CD14-positive monocyte (primary cell): ENCODE measurements at regions not wholly inside any gene's neighbourhood (a gene's known extent, or its start where the extent isn't known, plus 50 kb on each side); places are given as distances from the start of the nearest gene placed in this dataset.

Experiments
- DNase-seq, 3 donors: peaks; one replicate each; pipeline ENCODE4 v3.0.0-alpha.2; 2011 to 2022
- H2AFZ ChIP-seq: 2 replicates; pipeline ENCODE4 v1.6.0; 2012; ENCODE audit warnings: mild to moderate bottlenecking, low read depth, low read length, inconsistent platforms; ENCODE audit not compliant: insufficient read depth, poor library complexity, severe bottlenecking
- H3K27ac ChIP-seq, 2 donors: 1 replicate in 1 of 2; 2 replicates in 1 of 2; pipeline ENCODE4 v1.5.1; 2012 to 2013; ENCODE audit warnings: low read length in 2 of 2, control low read depth in 1 of 2, inconsistent platforms in 1 of 2, low read depth in 1 of 2, mild to moderate bottlenecking in 1 of 2
- H3K27me3 ChIP-seq, 2 donors: one replicate each; pipeline versions ENCODE4 v1.6.0 to v1.6.1; 2011 to 2013; ENCODE audit warnings: low read length in 2 of 2; ENCODE audit not compliant: control insufficient read depth in 2 of 2, insufficient read depth in 2 of 2
- H3K36me3 ChIP-seq, 2 donors: replicated peaks in 1 of 2; 1 replicate in 1 of 2; 2 replicates in 1 of 2; pipeline versions ENCODE4 v1.5.1 to v1.6.1; 2012 to 2013; ENCODE audit warnings: low read length in 2 of 2, control low read depth in 1 of 2, inconsistent platforms in 1 of 2, mild to moderate bottlenecking in 1 of 2; ENCODE audit not compliant: insufficient read depth in 2 of 2, control insufficient read depth in 1 of 2
- H3K4me1 ChIP-seq, 2 donors: 1 replicate in 1 of 2; 2 replicates in 1 of 2; pipeline versions ENCODE4 v1.5.1 to v1.6.1; 2012 to 2013; ENCODE audit warnings: low read length in 2 of 2, control low read depth in 1 of 2, inconsistent platforms in 1 of 2, mild to moderate bottlenecking in 1 of 2, moderate library complexity in 1 of 2; ENCODE audit not compliant: insufficient read depth in 2 of 2, control insufficient read depth in 1 of 2
- H3K4me2 ChIP-seq: replicated peaks from 2 replicates; pipeline ENCODE3; 2012; ENCODE audit warnings: low read length, moderate library complexity, mild to moderate bottlenecking; ENCODE audit not compliant: poor library complexity, severe bottlenecking; ENCODE audit errors: extremely low read depth
- H3K4me3 ChIP-seq, 3 experiments: fragments of 200-600 bp in 1 of 3; sonication (generic) in 1 of 3; replicated peaks in 1 of 3; 1 replicate in 2 of 3; 2 replicates in 1 of 3; pipeline ENCODE4 v1.5.1; 2011 to 2013; ENCODE audit warnings: low read length in 3 of 3, mild to moderate bottlenecking in 3 of 3, control low read depth in 2 of 3, low read depth in 2 of 3, inconsistent platforms in 1 of 3, moderate library complexity in 1 of 3
- H3K79me2 ChIP-seq: 2 replicates; pipeline ENCODE4 v1.6.0; 2012; ENCODE audit warnings: mild to moderate bottlenecking, control low read depth, inconsistent platforms, low read length, moderate library complexity; ENCODE audit not compliant: insufficient read depth
- H3K9ac ChIP-seq: 2 replicates; pipeline ENCODE4 v1.6.0; 2017; ENCODE audit warnings: low read length, mild to moderate bottlenecking; ENCODE audit not compliant: insufficient read depth, poor library complexity, severe bottlenecking
- H3K9me3 ChIP-seq, 2 donors: replicated peaks in 1 of 2; 1 replicate in 1 of 2; 2 replicates in 1 of 2; pipeline versions ENCODE4 v1.5.1 to v1.6.1; 2012 to 2013; ENCODE audit warnings: low read length in 2 of 2, control low read depth in 1 of 2; ENCODE audit not compliant: control insufficient read depth in 1 of 2, insufficient read depth in 1 of 2
- H4K20me1 ChIP-seq: 2 replicates; pipeline ENCODE4 v1.6.0; 2012; ENCODE audit warnings: mild to moderate bottlenecking, low read length, control low read depth, moderate library complexity; ENCODE audit not compliant: insufficient read depth
- H3K27ac Mint-ChIP-seq, 7 donors: one replicate each; pipeline ENCODE4 v1.8.0; 2020; ENCODE audit warnings: mild to moderate bottlenecking in 7 of 7, mixed read lengths in 7 of 7, moderate library complexity in 6 of 7, inconsistent platforms in 2 of 7
- H3K27me3 Mint-ChIP-seq, 3 donors: one replicate each; pipeline ENCODE4 v1.8.0; 2021 to 2022; ENCODE audit warnings: low read depth in 3 of 3, mild to moderate bottlenecking in 3 of 3, mixed read lengths in 3 of 3, moderate library complexity in 3 of 3, inconsistent platforms in 1 of 3
- H3K36me3 Mint-ChIP-seq, 2 donors: one replicate each; pipeline ENCODE4 v1.8.0; 2020; ENCODE audit warnings: mixed read lengths in 2 of 2, inconsistent platforms in 1 of 2, mild to moderate bottlenecking in 1 of 2
- H3K4me1 Mint-ChIP-seq: one replicate; pipeline ENCODE4 v1.8.0; 2020; ENCODE audit warnings: mild to moderate bottlenecking, mixed read lengths
- H3K4me3 Mint-ChIP-seq, 2 donors: one replicate each; pipeline ENCODE4 v1.8.0; 2020; ENCODE audit warnings: mild to moderate bottlenecking in 2 of 2, mixed read lengths in 2 of 2, moderate library complexity in 1 of 2
- H3K9me3 Mint-ChIP-seq, 7 donors: one replicate each; pipeline ENCODE4 v1.8.0; 2020 to 2022; ENCODE audit warnings: mixed read lengths in 7 of 7, mild to moderate bottlenecking in 6 of 7, moderate library complexity in 6 of 7, inconsistent platforms in 2 of 7
- CTCF ChIP-seq: fragments of 200-600 bp; IDR thresholded peaks from one replicate; pipeline ENCODE4 v1.8.0; 2022; ENCODE audit warnings: antibody characterized with exemption, mild to moderate bottlenecking
- WGBS: methylation state at CpG from one replicate; pipeline ENCODE4 v1.1.5; 2013; ENCODE audit warnings: missing lambda C conversion rate; ENCODE audit not compliant: insufficient coverage; 5-methylcytosine and 5-hydroxymethylcytosine counted together
- intact Hi-C, 2 donors: fragments of 100-400 bp; cut with micrococcal nuclease; formaldehyde crosslinking; loops; one replicate each; pipeline versions ENCODE4 v1.15.0 to v1.15.1; 2023

GRCh38 chr15:70308735-70309434 is 211.2 kb upstream of the TLE3 start:
- no peak overlapping the region for H3K4me2 ChIP-seq
- H2AFZ ChIP-seq: no peak overlapping the region
- H3K4me3 ChIP-seq: no peak overlapping the region
- intact Hi-C loops: loop anchor here (5.0 kb wide), 1 partner anchor 37 kb away; no protein-coding TSS in a partner anchor
- H3K4me3 Mint-ChIP-seq: no peak overlapping the region
- H3K36me3 ChIP-seq: no peaks in the 10 kb centered on the region
- H3K9me3 Mint-ChIP-seq: peaks cover 0 to 5% (median 0%) of the 10 kb centered on the region in 7 donors
- WGBS: 97% methylated on average over 6 of the region's 9 CpGs
- no peaks in the 10 kb centered on the region for H3K9me3 ChIP-seq
- no peaks in the 10 kb centered on the region for H4K20me1 ChIP-seq
- TF ChIP-seq CTCF: no peak
- H3K27me3 ChIP-seq: peaks cover 0 to 3% of the 10 kb centered on the region in 2 donors
- no peak for DNase-seq
- H3K9ac ChIP-seq: no peak overlapping the region
- peaks cover 0 to 8% (median 6%) of the 10 kb centered on the region in 3 donors for H3K27me3 Mint-ChIP-seq
- H3K4me1 Mint-ChIP-seq: peaks cover 10% of the 10 kb centered on the region
- H3K36me3 Mint-ChIP-seq: no peaks in the 10 kb centered on the region
- H3K79me2 ChIP-seq: no peaks in the 10 kb centered on the region
- peak overlapping the region in 6 of 7 donors; percentile 6 to 82 (median 66) for H3K27ac Mint-ChIP-seq
- no peak overlapping the region for H3K27ac ChIP-seq
- H3K4me1 ChIP-seq: peaks cover 11 to 16% of the 10 kb centered on the region in 2 donors

GRCh38 chr15:70308011-70308734 is 210.5 kb upstream of the TLE3 start:
- no peak overlapping the region for H3K27ac ChIP-seq
- TF ChIP-seq CTCF: no peak
- peaks cover 0 to 3% of the 10 kb centered on the region in 2 donors for H3K27me3 ChIP-seq
- H3K4me1 ChIP-seq: peaks cover 11 to 16% of the 10 kb centered on the region in 2 donors
- no peaks in the 10 kb centered on the region for H3K79me2 ChIP-seq
- no peaks in the 10 kb centered on the region for H3K36me3 Mint-ChIP-seq
- peak; percentile 85 to 94 (median 92) for DNase-seq
- no peaks in the 10 kb centered on the region for H3K36me3 ChIP-seq
- intact Hi-C loops: loop anchor here (5.0 kb wide), 1 partner anchor 36 kb away; no protein-coding TSS in a partner anchor
- H3K9me3 Mint-ChIP-seq: peaks cover 0 to 5% (median 0%) of the 10 kb centered on the region in 7 donors
- no peak overlapping the region for H3K4me3 ChIP-seq
- H2AFZ ChIP-seq: no peak overlapping the region
- H3K27ac Mint-ChIP-seq: peak overlapping the region; percentile 46 to 91 (median 76)
- no peaks in the 10 kb centered on the region for H3K9me3 ChIP-seq
- peaks cover 0 to 8% (median 6%) of the 10 kb centered on the region in 3 donors for H3K27me3 Mint-ChIP-seq
- H3K4me1 Mint-ChIP-seq: peaks cover 10% of the 10 kb centered on the region
- 0% methylated on average over 4 of the region's 4 CpGs for WGBS
- H3K4me3 Mint-ChIP-seq: peak overlapping the region in 1 of 2 donors; percentile 78
- no peak overlapping the region for H3K4me2 ChIP-seq
- no peak overlapping the region for H3K9ac ChIP-seq
- no peaks in the 10 kb centered on the region for H4K20me1 ChIP-seq
